ENCODE measurements at regions not wholly inside any gene's neighbourhood (a gene's known extent, or its start where the extent isn't known, plus 50 kb on each side); places are given as distances from the start of the nearest gene placed in this dataset.

- DNase-seq (ENCODE audit: low read depth) = no peak
Measured at GRCh38 chr15:97627634-97628033, 332.9 kb upstream of the ARRDC4 start.

- no peak for DNase-seq (ENCODE audit: low read depth)
Measured at GRCh38 chr15:97645758-97646157, 314.7 kb upstream of the ARRDC4 start.

- DNase-seq (ENCODE audit: low read depth) = no peak
Measured at GRCh38 chr15:97648728-97649127, 311.8 kb upstream of the ARRDC4 start.

- no peak for DNase-seq (ENCODE audit: low read depth)
Measured at GRCh38 chr15:97652041-97652440, 308.5 kb upstream of the ARRDC4 start.

- DNase-seq (ENCODE audit: low read depth) = no peak
Measured at GRCh38 chr15:97652700-97653167, 307.8 kb upstream of the ARRDC4 start.

- no peak for DNase-seq (ENCODE audit: low read depth)
Measured at GRCh38 chr15:97653896-97654295, 306.6 kb upstream of the ARRDC4 start.

- no peak for DNase-seq (ENCODE audit: low read depth)
Measured at GRCh38 chr15:97654481-97655076, 305.9 kb upstream of the ARRDC4 start.

GRCh38 chr15:97661796-97662195 is 298.7 kb upstream of the ARRDC4 start:
- DNase-seq (ENCODE audit: low read depth) = no peak

GRCh38 chr15:97672586-97672985 is 287.9 kb upstream of the ARRDC4 start:
- DNase-seq (ENCODE audit: low read depth) = no peak

- no peak for DNase-seq (ENCODE audit: low read depth)
Measured at GRCh38 chr15:97678656-97679055, 281.8 kb upstream of the ARRDC4 start.

- no peak for DNase-seq (ENCODE audit: low read depth)
Measured at GRCh38 chr15:97679106-97679688, 281.3 kb upstream of the ARRDC4 start.

- DNase-seq (ENCODE audit: low read depth) = no peak
Measured at GRCh38 chr15:97680606-97681220, 279.8 kb upstream of the ARRDC4 start.

- no peak for DNase-seq (ENCODE audit: low read depth)
Measured at GRCh38 chr15:97683831-97684230, 276.7 kb upstream of the ARRDC4 start.

- DNase-seq (ENCODE audit: low read depth) = no peak
Measured at GRCh38 chr15:97684249-97684648, 276.3 kb upstream of the ARRDC4 start.

- DNase-seq (ENCODE audit: low read depth) = no peak
Measured at GRCh38 chr15:97686324-97686723, 274.2 kb upstream of the ARRDC4 start.

- no peak for DNase-seq (ENCODE audit: low read depth)
Measured at GRCh38 chr15:97687654-97688053, 272.8 kb upstream of the ARRDC4 start.

- no peak for DNase-seq (ENCODE audit: low read depth)
Measured at GRCh38 chr15:97688177-97688576, 272.3 kb upstream of the ARRDC4 start.

- no peak for DNase-seq (ENCODE audit: low read depth)
Measured at GRCh38 chr15:97688886-97689285, 271.6 kb upstream of the ARRDC4 start.

GRCh38 chr15:97691078-97691477 is 269.4 kb upstream of the ARRDC4 start:
- no peak for DNase-seq (ENCODE audit: low read depth)

GRCh38 chr15:97691799-97692198 is 268.7 kb upstream of the ARRDC4 start:
- DNase-seq (ENCODE audit: low read depth) = no peak

GRCh38 chr15:97692301-97693015 is 268.0 kb upstream of the ARRDC4 start:
- DNase-seq (ENCODE audit: low read depth) = no peak

GRCh38 chr15:97694456-97694855 is 266.0 kb upstream of the ARRDC4 start:
- no peak for DNase-seq (ENCODE audit: low read depth)

GRCh38 chr15:97703400-97703799 is 257.1 kb upstream of the ARRDC4 start:
- DNase-seq (ENCODE audit: low read depth) = no peak

Data from activated T-cell treated with anti-CD3 and anti-CD28 coated beads for 48 hours (primary cell).